Activated CD4-positive, CD25-positive, alpha-beta regulatory T cell treated with anti-CD3 and anti-CD28 coated beads, Interleukin-2, amount 50 U/mL, for 72 hours (primary cell): ENCODE measurements at regions not wholly inside any gene's neighbourhood (a gene's known extent, or its start where the extent isn't known, plus 50 kb on each side); places are given as distances from the start of the nearest gene placed in this dataset.
"Not testable (repeated sequence)": the region's sequence is repeated elsewhere in the genome, so short reads cannot be mapped to it uniquely, and the experiment has no call there.

Experiments used
- DNase-seq: peaks from one replicate; pipeline ENCODE4 v3.0.0; 2021

- no peak for DNase-seq
These were observed 342.0 kb downstream of the SOX4 start for GRCh38 chr6:21935561-21936028.

- DNase-seq = no peak
These were observed 343.9 kb downstream of the SOX4 start for GRCh38 chr6:21937466-21937865.

- DNase-seq = not testable (repeated sequence)
These were observed 345.5 kb downstream of the SOX4 start for GRCh38 chr6:21939066-21939465.

- no peak for DNase-seq
These were observed 348.4 kb downstream of the SOX4 start for GRCh38 chr6:21941926-21942325.

- no peak for DNase-seq
These were observed 349.3 kb downstream of the SOX4 start for GRCh38 chr6:21942897-21943296.

GRCh38 chr6:21946298-21946783, 350.5 kb downstream of the PRL start:
- no peak for DNase-seq

GRCh38 chr6:21947227-21947626, 349.6 kb downstream of the PRL start:
- not testable (repeated sequence) for DNase-seq

GRCh38 chr6:21947731-21948386, 349.0 kb downstream of the PRL start:
- no peak for DNase-seq

GRCh38 chr6:21949211-21949801, 347.5 kb downstream of the PRL start:
- no peak for DNase-seq

- no peak for DNase-seq
These were observed 344.5 kb downstream of the PRL start for GRCh38 chr6:21952367-21952766.

GRCh38 chr6:21953831-21954801, 342.7 kb downstream of the PRL start:
- no peak for DNase-seq

GRCh38 chr6:21955053-21955595, 341.7 kb downstream of the PRL start:
- no peak for DNase-seq

- DNase-seq = no peak
These were observed 340.9 kb downstream of the PRL start for GRCh38 chr6:21955951-21956350.

- DNase-seq = no peak
These were observed 338.4 kb downstream of the PRL start for GRCh38 chr6:21958428-21958827.

GRCh38 chr6:21961226-21961625, 335.6 kb downstream of the PRL start:
- DNase-seq = no peak

- DNase-seq = no peak
These were observed 331.8 kb downstream of the PRL start for GRCh38 chr6:21965016-21965415.

GRCh38 chr6:21965953-21966539, 330.8 kb downstream of the PRL start:
- no peak for DNase-seq

- no peak for DNase-seq
These were observed 329.5 kb downstream of the PRL start for GRCh38 chr6:21967056-21967974.

- no peak for DNase-seq
These were observed 328.4 kb downstream of the PRL start for GRCh38 chr6:21968411-21968810.

GRCh38 chr6:21969192-21969591, 327.6 kb downstream of the PRL start:
- no peak for DNase-seq

- DNase-seq = no peak
These were observed 326.1 kb downstream of the PRL start for GRCh38 chr6:21970569-21971300.
